NCI-H524 treated with DMSO at 0.1 percent for 48 hours (cell line): ENCODE measurements at regions not wholly inside any gene's neighbourhood (a gene's known extent, or its start where the extent isn't known, plus 50 kb on each side); places are given as distances from the start of the nearest gene placed in this dataset.

Source experiments
- DNase-seq: peaks from one replicate; lab custom pipeline; 2025; lab: John Stamatoyannopoulos, UW

DNA sequence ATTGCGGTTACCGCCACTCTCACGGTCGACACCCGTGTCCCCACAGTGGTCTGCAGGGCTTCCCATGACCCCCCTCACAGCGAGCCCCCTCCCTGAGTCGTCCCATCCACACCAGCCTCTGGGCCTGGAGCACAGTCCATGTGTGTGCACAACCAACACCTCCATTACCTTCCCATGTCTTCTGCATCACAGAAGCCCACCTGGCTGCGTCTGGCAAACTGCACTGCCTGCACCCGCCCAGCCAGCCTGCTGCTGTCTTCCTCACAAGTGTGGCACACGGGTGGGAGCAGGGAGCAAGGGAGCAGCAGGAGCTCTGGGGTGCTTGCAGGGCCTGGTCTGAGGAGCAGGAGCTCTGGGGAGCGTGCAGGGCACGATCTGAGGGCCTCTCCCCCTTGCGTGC is 415.3 kb upstream of the IRX4 start:
- DNase-seq: no peak

DNA sequence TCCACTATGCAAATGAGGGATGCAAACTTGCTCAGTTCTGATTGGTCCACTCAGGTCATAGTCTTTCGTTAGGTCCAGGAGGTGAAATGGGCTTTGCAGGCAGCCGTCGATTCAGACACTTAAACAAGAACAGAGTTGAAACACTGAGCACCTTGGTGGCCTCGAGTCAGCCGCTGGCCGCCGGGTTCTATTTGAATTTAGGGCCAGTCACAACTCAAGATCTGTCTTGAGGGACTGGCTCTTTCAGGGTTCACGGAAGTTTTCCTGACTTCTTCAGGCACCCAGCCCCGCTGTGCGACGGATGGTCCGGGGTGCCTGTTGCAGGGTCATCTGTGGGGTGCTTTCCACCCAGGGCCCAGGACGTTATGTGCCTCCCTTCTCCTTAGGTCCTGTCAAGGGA is 412.8 kb upstream of the IRX4 start:
- DNase-seq: no peak

DNA sequence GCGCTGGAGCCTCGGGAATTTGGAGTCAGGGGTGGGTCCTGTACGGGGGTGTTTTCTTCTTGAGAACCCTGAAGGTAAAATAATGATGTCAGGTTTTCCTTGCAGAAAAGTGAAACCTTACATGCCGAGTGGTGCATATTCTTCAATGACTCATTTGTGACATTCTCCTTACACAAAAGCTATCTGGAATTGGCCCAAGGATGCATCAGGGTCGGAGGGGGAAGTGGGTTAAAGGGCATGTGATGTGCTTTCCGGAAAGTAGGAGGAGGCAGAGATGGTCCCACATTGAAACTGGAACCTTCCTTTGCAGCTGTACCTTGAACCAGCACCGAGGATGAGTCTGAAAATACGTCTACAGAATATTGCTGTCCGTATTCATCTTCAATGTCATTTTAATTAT is 411.2 kb upstream of the IRX4 start:
- no peak for DNase-seq

DNA sequence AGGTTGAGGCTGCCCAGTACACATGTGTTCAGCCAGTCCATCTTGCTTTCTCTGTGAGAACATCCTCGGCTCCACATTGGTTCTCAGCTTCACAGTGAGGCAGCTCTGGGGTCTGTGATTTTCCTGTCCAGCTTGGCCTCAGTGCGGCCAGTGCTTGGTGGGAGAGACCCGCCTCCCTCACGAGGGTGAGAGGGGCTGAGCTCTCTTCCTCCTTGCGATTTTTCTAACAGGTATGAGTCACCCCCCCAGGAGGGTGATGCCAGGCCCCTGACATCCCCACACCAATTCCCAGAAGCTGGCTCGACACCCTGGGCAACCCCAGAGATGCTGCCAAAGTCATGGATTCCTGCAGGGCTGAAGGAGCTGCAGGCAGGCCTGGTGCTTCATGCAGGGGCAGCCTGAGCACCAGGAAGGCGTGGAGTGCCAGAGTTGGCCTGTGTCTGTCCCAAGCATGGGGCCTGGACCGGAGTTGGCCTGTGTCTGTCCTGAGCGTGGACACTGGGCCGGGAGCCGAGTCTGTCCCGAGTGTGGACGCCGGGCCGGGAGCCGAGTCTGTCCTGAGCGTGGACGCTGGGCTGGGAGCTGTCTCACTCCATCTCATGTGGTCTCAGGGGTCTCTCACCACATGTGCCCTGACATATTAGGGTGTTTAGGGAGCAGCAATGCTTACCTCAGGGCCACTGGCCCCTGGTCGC is 408.6 kb upstream of the IRX4 start:
- DNase-seq: no peak

DNA sequence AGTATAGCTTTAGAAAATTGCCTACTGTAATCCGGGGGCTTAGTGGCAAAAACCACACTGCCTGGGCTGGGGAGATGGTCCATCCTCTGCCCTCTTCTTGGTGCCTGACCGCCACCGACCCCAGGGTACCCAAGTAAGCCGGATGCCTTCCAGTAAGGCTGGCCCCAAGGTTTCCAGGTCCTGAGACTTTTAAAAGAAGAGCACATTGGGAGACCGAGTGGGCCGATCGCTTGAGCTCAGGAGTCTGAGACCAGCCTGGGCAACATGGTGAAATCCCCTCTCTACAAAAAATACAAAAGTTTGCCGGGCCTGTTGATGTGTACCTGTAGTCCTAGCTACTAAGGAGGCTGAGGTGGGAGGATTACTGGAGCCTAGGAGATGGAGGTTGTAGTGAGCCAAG is 406.7 kb upstream of the IRX4 start:
- no peak for DNase-seq

DNA sequence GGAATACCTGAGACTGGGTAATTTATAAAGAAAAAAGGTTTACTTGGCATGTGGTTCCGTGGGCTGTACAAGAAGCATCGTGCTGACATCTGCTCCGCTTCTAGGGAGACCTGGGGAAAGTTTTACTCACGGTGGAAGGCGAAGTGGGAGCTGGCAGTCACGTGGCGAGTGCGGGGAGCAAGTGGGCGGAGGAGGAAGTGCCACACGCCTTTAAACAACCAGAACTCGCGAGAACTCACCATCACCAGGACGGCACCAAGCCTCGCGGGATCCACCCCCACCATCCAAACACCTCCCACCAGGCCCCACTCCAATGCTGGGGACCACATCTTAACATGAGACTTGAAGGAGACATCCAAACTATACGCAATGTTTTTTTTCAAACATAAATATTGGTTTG is 406.2 kb upstream of the IRX4 start:
- DNase-seq: no peak

DNA sequence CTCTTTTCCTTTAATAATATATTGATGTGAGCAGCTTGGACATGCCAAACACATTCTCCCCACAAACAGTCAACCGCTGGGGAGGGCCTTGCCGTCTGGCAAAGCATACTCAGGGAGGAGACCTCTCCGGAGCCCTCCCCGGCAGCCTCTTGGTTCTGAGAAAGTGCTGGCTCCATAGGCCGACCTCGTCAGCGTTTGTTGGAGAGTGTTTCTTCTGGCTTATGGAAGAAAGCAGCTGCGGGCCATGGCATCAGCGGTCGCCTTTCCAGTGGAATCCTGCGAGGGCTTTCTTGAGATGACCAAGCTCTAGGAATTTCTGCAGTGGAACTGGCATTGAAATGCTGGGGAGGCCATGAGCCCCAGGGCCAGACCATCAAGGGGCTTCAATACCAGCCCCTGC is 405.7 kb upstream of the IRX4 start:
- DNase-seq: no peak

DNA sequence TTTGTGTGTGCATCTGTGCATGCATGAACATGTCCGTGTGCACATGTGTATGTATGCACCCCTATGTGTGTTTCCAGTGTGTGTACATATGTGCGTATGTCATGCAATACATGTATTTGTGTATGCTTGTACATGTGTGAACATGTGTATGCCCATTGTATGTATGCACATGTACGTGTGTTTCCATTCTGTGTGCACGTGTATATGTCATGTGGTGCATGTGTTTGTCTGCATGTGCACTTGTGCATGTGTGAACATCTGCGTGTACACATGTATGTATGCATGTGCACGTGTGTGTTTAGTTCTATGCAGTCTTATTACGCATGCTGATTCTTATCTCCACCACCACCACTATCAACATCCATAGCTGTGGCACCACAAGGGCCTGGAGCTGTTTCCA is 403.5 kb upstream of the IRX4 start:
- no peak for DNase-seq

DNA sequence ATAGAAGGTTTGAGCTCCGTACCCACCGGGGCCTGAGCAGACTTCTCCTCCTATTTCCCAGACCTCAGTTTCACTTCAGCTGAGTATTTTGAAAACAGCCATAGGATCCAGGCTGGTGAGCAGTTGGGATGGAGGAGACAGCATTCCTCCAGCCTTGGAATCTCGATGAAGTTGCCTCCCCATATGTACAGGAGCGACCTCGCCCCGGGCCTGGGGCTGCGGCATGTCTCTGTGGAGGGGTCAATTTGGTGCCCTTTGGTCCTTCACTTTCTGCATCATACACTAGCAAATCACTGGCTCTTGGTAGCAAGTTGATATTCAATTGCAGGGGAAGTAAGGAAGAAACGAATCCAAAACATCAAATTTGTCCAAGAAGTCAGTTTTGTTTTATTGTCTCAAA is 402.0 kb upstream of the IRX4 start:
- DNase-seq: no peak

DNA sequence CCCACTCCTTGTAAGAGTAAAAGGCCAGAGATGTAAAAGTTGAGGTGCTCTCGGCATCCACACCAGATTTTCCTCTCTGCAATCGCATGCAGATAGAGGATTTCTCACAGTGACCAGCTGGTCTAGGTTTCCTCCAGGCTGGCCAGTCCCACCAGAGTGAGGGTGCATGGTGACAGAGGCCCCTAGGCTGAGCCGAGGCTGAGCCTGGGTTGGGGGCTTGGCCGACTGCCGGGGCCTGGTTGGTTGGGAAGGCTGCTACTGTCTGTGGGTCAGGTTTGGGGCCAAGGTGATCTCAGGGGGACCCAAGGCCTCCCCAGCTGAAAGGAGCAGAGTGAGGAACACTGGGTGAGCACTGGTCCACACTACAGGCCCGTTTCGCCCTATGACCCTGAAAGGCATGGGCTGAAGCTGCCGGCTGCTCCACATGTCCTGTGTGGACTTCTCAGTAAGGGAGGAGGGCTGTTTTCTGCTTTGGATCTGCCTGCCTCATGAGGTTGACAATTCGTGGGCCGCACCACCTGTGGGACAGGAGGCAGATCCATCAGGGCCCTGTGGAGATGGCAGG is 400.8 kb upstream of the IRX4 start:
- DNase-seq: no peak

DNA sequence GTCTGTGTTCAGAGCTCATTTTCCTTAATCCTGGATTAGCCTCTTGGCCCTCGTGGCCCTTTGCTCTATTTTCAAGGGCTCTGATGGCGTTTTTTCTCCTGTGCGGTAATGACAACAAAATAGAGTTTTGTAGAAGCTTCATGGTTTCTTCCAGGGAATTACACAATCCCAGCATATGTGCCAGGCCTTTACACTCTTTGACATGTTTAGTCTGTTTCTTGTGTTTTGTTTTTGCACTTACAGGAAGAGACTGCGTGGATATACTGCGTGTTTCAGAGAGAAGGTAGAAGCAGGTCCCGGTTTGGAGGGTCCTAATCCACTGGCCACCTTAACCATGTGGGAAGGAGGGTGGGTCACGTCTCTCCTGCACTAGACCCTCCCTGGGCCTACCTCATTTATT is 400.2 kb upstream of the IRX4 start:
- peak; percentile 22 for DNase-seq

DNA sequence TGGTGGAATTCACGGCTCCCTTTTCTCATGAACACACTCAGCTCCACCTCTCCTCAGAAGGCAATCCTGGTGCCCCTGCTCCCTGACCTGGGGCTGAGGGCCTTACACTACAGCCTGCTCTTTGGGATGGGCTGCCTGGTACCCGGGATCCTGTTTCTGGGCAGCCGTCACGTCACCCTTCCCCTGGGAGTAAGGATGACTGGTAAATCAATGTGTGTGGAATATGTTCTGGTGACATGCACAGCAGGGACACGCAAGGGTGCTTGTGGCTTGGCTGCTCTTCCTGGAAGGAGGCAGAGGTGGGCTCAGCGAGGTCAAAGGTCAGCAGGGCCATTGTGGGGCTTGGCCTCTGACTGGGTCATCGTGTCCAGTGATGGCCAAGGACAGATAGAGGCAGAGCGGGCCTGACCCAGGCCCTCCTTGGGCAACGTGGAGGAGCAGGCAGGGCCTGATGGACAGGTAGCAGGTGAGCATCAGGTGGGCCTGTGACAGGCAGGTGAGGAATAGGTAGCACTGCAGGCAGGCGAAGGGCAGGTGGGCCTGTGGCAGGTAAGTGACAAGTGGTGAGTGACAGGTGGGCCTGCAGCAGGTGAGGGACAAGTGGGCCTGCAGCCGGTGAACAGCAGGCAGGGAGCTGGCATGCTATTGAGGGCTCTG is 399.4 kb upstream of the IRX4 start:
- DNase-seq: no peak

DNA sequence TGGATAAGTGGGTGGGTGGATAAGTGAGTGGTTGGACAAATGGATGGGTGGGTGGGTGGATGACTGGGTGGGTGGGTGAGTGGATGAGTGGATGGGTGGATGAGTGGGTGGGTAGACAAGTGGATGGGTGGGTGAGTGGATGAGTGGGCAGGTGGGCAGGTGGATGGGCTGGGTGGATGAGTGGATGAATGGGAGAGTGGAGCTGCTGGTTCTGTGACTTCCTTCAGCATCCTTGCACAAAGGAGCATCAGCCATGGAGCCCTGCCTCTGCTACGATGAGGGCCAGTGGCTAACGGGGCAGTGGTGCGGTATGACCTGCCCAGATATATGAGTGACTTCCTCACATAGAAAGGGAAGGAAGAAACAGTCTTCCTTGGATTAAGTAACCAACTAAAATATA is 398.7 kb upstream of the IRX4 start:
- DNase-seq: no peak

DNA sequence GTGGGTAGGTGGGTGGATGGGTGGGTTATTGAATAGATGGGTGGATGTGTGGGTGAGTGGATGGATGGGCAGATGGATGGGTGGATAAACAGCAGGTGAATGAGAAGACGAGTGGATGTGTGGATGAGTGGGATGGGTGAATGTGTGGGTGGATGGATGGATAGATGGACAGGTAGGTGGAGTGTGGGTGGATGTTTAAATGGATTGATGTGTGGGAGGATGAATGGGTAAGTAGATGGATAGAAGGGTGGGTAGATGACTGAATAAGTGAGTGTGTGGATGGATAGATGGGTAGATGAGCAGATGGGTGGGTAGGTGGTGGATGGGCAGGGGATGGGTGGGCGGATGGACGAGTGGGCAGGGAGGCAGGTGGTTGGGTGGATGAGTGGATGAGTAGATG is 397.6 kb upstream of the IRX4 start:
- DNase-seq: no peak

DNA sequence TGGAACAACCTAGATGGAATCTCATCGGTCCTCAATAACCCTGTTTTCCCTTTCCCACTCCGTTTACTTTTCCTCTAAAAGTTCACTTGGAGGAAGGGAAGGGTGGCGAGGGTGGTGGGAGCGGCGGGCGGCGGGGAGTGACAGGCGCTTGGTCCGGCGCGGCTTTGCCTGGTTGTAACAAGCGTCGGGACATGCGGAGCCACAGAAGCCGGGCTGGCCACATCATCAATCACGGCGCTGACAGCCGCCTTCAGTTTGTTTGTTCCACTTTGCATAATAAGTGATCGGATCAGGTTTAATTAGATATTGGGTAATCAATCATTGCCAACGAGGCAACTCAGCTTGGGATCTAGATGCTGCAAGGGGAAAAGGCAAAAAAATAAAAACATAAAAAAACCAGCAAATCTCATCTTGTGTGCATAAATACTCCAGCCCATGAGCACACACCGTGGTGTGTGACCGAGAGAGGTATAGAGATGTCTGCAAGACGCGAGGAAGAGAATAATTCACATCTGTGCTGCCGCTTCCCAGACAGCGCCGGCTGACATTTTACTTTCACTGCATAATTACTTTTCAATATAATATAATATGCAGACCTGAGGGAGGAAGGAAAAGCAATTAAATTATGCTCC is 396.2 kb upstream of the IRX4 start:
- DNase-seq: no peak

DNA sequence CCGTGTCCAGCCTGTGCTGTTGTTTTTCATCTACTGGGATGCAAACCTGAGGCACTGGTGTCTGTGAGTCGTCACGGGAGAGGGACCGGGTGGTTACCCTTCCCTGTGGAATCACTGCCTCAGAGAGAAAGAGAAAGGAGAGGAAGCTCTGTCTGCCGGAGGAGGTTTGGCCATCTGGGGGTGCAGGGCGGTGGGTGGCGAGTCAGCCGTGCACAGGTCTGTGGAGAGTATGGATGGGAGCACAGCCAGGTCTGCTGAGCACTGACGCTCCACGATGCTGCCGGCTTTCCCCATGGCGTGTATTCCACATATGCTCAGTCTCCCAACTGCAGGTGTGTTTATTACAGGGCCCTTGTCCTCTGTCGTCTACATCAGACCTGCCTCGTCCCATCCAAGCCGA is 395.2 kb upstream of the IRX4 start:
- DNase-seq: no peak

DNA sequence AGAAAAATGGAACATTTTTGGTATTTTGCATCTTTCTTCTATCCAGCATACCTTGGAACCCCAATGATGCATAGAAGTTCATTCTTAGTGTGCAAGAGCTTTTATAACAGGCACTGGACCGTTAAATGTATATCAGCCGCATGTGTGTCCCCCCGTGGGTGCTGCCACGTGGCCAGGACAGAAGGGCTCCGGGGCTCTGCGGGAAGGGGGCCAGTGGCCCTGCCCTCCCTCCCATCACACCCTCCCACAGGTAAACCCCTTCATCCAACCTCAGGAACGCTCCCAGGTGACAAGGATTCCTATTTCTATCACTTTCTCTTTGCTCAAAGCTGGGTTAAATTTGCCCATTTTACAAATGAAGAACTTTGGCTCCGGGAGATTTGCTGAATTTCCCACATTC is 393.4 kb upstream of the IRX4 start:
- DNase-seq: no peak

DNA sequence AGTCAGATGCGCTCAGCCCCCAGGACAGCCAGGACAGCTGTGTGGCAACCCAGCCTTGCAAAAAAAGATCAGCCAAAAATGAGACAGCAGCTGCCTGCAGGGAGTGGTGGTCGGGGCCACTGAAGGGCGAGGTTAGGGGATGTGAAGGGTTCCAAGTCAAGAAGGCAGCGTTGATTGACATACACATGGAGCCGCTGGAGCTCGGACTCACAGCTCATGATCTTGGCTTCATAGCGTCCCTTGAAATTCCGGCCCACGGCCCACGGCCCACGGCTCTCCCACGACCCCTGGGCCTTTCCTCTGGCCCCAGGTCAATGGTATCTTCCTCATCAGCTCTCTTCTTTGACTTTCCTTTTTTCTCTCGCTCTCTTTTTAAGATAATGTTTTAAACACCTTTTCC is 390.0 kb upstream of the IRX4 start:
- no peak for DNase-seq

DNA sequence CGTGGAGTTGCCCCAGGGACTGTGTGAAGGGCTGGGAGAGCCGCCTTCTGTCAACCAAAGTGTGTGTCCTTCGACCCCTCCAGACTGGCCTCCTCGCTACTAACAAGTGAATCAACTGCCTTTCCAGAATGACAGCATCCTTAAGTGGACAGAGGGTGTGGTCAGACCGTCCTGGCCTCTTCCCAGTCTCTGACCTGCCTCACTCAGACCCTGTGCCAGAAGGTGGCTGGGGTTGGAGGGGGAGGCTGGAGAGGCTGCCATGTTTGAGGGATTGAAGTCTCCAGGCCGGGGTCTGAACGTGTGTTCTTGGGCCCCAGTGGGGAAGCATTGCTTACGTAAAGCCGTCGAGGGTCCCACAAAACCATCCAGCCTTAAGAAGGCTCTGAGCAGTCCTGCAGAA is 389.3 kb upstream of the IRX4 start:
- no peak for DNase-seq

DNA sequence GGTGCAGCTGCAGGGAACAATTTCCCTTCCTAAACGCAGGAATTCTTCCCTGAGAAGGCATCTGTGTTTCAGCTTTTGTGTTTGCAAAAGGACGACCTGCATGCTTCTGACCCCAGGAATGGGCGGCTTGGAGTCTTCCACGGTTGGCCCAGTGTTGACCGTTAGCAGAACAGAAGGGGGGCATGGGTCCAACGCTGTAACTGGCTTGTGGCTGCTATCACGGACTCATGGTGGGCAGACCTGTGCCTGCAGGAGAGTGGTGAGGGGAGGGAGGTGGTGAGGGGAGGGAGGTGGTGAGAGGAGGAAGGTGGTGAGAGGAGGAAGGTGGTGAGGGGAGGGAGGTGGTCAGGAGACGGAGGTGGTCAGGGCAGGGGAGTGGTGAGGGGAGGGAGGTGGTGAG is 388.6 kb upstream of the IRX4 start:
- DNase-seq: no peak

DNA sequence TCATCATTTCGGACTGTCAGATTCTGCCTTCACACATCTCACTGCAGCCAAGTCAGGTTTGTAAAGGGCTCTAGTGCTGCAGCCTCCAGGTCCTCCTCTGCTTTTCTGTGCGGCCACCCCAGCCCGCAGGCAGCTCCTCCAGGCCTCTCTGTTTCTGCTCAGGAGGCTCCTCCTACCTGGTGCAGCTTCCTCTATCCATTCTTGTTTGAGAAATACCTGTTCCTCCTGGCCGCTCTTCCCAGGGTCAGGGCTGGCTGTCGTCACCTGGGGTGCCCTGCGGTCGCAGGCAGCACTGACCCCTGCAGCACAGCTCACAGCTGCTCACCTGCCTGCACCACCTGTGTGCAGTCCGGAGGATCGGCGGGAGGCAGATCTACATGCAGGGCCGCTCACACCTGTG is 387.7 kb upstream of the IRX4 start:
- no peak for DNase-seq

DNA sequence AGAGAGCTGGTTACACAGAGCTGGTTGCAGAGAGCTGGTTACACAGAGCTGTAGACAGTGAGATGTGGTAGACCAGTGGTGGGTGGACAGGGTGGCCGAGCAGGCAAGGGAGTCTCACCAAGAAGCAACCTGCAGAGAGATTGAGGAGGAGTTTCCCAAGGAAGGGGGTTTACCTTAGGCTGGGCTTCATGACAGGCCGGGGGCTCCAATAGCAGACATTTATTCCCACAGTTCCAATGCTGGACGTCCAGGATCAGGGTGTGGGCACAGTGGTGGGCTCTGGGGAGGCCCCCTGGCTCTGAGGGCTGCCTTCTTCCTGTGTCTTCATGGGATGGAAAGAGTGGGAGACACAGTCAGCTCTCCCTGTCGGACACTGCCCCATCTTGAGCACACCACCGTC is 386.9 kb upstream of the IRX4 start:
- no peak for DNase-seq

DNA sequence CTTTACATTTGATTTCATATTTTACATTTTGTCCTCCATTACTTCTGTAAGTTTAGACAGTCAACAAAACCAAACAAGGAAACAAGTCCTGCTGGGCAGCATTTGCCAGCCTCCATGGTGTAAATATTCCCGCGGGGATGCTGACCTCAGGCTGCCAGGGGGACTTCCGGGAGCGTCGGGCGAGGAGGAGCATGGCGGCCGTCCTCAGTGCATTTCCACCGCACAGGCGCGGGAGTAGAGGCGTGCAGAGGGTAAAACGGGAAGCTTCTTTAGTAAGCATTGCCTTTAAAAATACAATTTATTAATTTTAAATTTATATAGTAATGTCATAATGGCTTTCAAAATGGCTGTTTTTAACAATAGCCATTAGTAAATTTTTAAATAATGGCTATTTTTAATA is 385.3 kb upstream of the IRX4 start:
- DNase-seq: no peak
